GM23338 (cell line): ENCODE measurements at regions not wholly inside any gene's neighbourhood (a gene's known extent, or its start where the extent isn't known, plus 50 kb on each side); places are given as distances from the start of the nearest gene placed in this dataset.

Experiments
- ATAC-seq: fragments of 200-7000 bp; cut with Tn5 transposase; 3 replicates; pipeline ENCODE4 v1.9.1; 2020
- DNase-seq: peaks from one replicate; pipeline ENCODE4 v3.0.0-alpha.2; 2015; ENCODE audit warnings: low spot score
- H2AFZ ChIP-seq: fragments of 200-600 bp; sonication (generic); 2 replicates; pipeline ENCODE4 v1.8.0; 2016; ENCODE audit warnings: antibody characterized with exemption, mild to moderate bottlenecking, moderate library complexity
- H3F3A ChIP-seq: fragments of 200-600 bp; sonication (generic); replicated peaks from 2 replicates; pipeline ENCODE4 v1.8.0; 2017; ENCODE audit warnings: antibody characterized with exemption, mixed run types, low read depth
- H3K27ac ChIP-seq: fragments of 200-600 bp; sonication (generic); 2 replicates; pipeline ENCODE4 v1.6.1; 2016; ENCODE audit warnings: low read depth
- H3K27me3 ChIP-seq: fragments of 200-600 bp; sonication (generic); 2 replicates; pipeline ENCODE4 v1.8.0; 2016; ENCODE audit warnings: mild to moderate bottlenecking, mixed run types, moderate library complexity; ENCODE audit not compliant: insufficient read depth
- H3K36me3 ChIP-seq: fragments of 200-600 bp; sonication (generic); 2 replicates; pipeline ENCODE4 v1.8.0; 2016; ENCODE audit warnings: mild to moderate bottlenecking; ENCODE audit not compliant: insufficient read depth
- H3K4me1 ChIP-seq: fragments of 200-600 bp; sonication (generic); 2 replicates; pipeline ENCODE4 v1.8.0; 2016; ENCODE audit warnings: mild to moderate bottlenecking, moderate library complexity; ENCODE audit not compliant: insufficient read depth
- H3K4me2 ChIP-seq: fragments of 200-600 bp; sonication (generic); 2 replicates; pipeline ENCODE4 v1.7.1; 2017; ENCODE audit warnings: mixed run types
- H3K4me3 ChIP-seq: fragments of 200-600 bp; sonication (generic); 2 replicates; pipeline ENCODE4 v1.6.1; 2016; ENCODE audit warnings: mixed run types
- H3K79me2 ChIP-seq: fragments of 200-600 bp; sonication (generic); replicated peaks from 2 replicates; pipeline ENCODE4 v1.8.0; 2017; ENCODE audit warnings: mild to moderate bottlenecking; ENCODE audit not compliant: insufficient read depth
- H3K9me2 ChIP-seq: fragments of 200-600 bp; sonication (generic); 2 replicates; pipeline ENCODE4 v1.8.0; 2017; ENCODE audit not compliant: insufficient read depth
- H4K20me1 ChIP-seq: fragments of 200-600 bp; sonication (generic); replicated peaks from 2 replicates; pipeline ENCODE4 v1.8.0; 2017; ENCODE audit warnings: mild to moderate bottlenecking; ENCODE audit not compliant: insufficient read depth
- H3K27ac Mint-ChIP-seq: 2 replicates; pipeline ENCODE4 v1.8.0; 2020; ENCODE audit warnings: inconsistent platforms, mild to moderate bottlenecking, moderate library complexity, mixed read lengths
- H3K27me3 Mint-ChIP-seq: 3 replicates; pipeline ENCODE4 v1.8.0; 2022; ENCODE audit warnings: low read depth, mild to moderate bottlenecking, moderate library complexity, mixed read lengths, inconsistent platforms; ENCODE audit not compliant: insufficient read depth, poor library complexity
- H3K36me3 Mint-ChIP-seq: 3 replicates; pipeline ENCODE4 v1.8.0; 2021; ENCODE audit warnings: low read depth, mild to moderate bottlenecking, inconsistent platforms, moderate library complexity, mixed read lengths
- H3K4me1 Mint-ChIP-seq: 3 replicates; pipeline ENCODE4 v1.8.0; 2020; ENCODE audit warnings: mild to moderate bottlenecking, inconsistent platforms, mixed read lengths
- H3K4me3 Mint-ChIP-seq: 3 replicates; pipeline ENCODE4 v1.8.0; 2021; ENCODE audit warnings: moderate library complexity, mild to moderate bottlenecking, inconsistent platforms, mixed read lengths
- H3K9me3 Mint-ChIP-seq: 3 replicates; pipeline ENCODE4 v1.8.0; 2020; ENCODE audit warnings: moderate library complexity, mild to moderate bottlenecking, inconsistent platforms, mixed read lengths
- CREB1 ChIP-seq: fragments of 250-450 bp; sonication (Bioruptor Pico); IDR thresholded peaks from 2 replicates; pipeline ENCODE4 v1.5.0; 2020; ENCODE audit warnings: low read depth, mild to moderate bottlenecking, moderate library complexity
- CTCF ChIP-seq, 2 experiments: fragments of 200-600 bp in 1 of 2; sonication (generic) in 1 of 2; conservative IDR thresholded peaks; 2 replicates each; pipeline versions ENCODE4 v1.5.1 to v1.6.1; 2016 to 2017; ENCODE audit warnings: antibody characterized with exemption in 2 of 2, low read depth in 2 of 2, mild to moderate bottlenecking in 2 of 2, moderate library complexity in 1 of 2
- ETS1 ChIP-seq: IDR thresholded peaks from 2 replicates; pipeline ENCODE4 v1.6.1; 2016; ENCODE audit warnings: antibody characterized with exemption
- EZH2 ChIP-seq: fragments of 200-600 bp; sonication (generic); IDR thresholded peaks from one replicate; pipeline ENCODE4 v1.8.0; 2017; ENCODE audit warnings: antibody characterized with exemption, mild to moderate bottlenecking, low read depth; ENCODE audit not compliant: unreplicated experiment
- EZH2phosphoT487 ChIP-seq: fragments of 200-600 bp; sonication (generic); IDR thresholded peaks from one replicate; pipeline ENCODE4 v1.8.1; 2018; ENCODE audit warnings: antibody characterized with exemption; ENCODE audit not compliant: unreplicated experiment
- JUNB ChIP-seq: IDR thresholded peaks from one replicate; pipeline ENCODE4 v1.6.1; 2016; ENCODE audit warnings: antibody characterized with exemption; ENCODE audit not compliant: unreplicated experiment
- NANOG ChIP-seq: IDR thresholded peaks from 2 replicates; pipeline ENCODE4 v1.6.1; 2016; ENCODE audit warnings: antibody characterized with exemption, borderline replicate concordance
- POLR2AphosphoS5 ChIP-seq: IDR thresholded peaks from 2 replicates; pipeline ENCODE4 v1.6.1; 2016; ENCODE audit warnings: antibody characterized with exemption, low read depth
- REST ChIP-seq: IDR thresholded peaks from one replicate; pipeline ENCODE4 v1.6.1; 2018; ENCODE audit warnings: antibody characterized with exemption; ENCODE audit not compliant: unreplicated experiment
- STAT1 ChIP-seq: IDR thresholded peaks from one replicate; pipeline ENCODE4 v1.6.1; 2016; ENCODE audit warnings: antibody characterized with exemption; ENCODE audit not compliant: unreplicated experiment
- ZNF114 ChIP-seq: fragments of 250-450 bp; sonication (Bioruptor Pico); IDR thresholded peaks from 2 replicates; pipeline ENCODE4 v1.5.0; 2020; ENCODE audit warnings: mild to moderate bottlenecking, moderate library complexity
- ZNF331 ChIP-seq: fragments of 250-450 bp; sonication (Bioruptor Pico); IDR thresholded peaks from 2 replicates; pipeline ENCODE4 v1.5.0; 2020; ENCODE audit warnings: low read depth, mild to moderate bottlenecking, moderate library complexity

GRCh38 chr13:26978081-26978860 is 193.3 kb downstream of the USP12 start (continued):
- TF ChIP-seq EZH2phosphoT487 (no peak), POLR2AphosphoS5 (no peak)

GRCh38 chr13:26977541-26977940 is 194.1 kb downstream of the USP12 start:
- no peaks in the 10 kb centered on the region for H3K27me3 ChIP-seq
- no peaks in the 10 kb centered on the region; the same call in 2 of the 3 replicates for H3K36me3 Mint-ChIP-seq
- H3K4me2 ChIP-seq = no peak overlapping the region
- H3K27ac ChIP-seq = no peak overlapping the region
- no peak for DNase-seq
- no peaks in the 10 kb centered on the region; the same call in 1 of the 2 replicates for H3F3A ChIP-seq
- peaks cover 2% of the 10 kb centered on the region; the same call in 1 of the 3 replicates for H3K9me3 Mint-ChIP-seq
- no peaks in the 10 kb centered on the region for H3K9me2 ChIP-seq
- H3K36me3 ChIP-seq = no peaks in the 10 kb centered on the region
- H3K4me3 ChIP-seq = no peak overlapping the region
- H3K4me1 ChIP-seq = 0 out of 2 replicates have a peak, but pooled peaks cover 5% of the 10 kb centered on the region
- peaks cover 17% of the 10 kb centered on the region for H3K27me3 Mint-ChIP-seq
- H3K4me3 Mint-ChIP-seq = no peak overlapping the region
- no peaks in the 10 kb centered on the region for H4K20me1 ChIP-seq
- H3K27ac Mint-ChIP-seq = no peak overlapping the region
- peak overlapping the region; percentile 69; the same call in 1 of the 2 replicates for H2AFZ ChIP-seq
- peaks cover 13% of the 10 kb centered on the region for H3K4me1 Mint-ChIP-seq
- no peaks in the 10 kb centered on the region for H3K79me2 ChIP-seq
- ATAC-seq = no peak
- TF ChIP-seq POLR2AphosphoS5 = no peak
- TF ChIP-seq ETS1 = no peak
- TF ChIP-seq CREB1 (CRISPR knock-in tag) = no peak
- no peak for TF ChIP-seq NANOG
- TF ChIP-seq ZNF331 = no peak
- TF ChIP-seq ZNF114 = no peak
- no peak for TF ChIP-seq EZH2phosphoT487
- no peak for TF ChIP-seq EZH2
- no peak for TF ChIP-seq STAT1
- TF ChIP-seq CTCF (conservative IDR thresholded peaks at IDR 0.05; ENCODE audit: low read depth in 2 of 2) = no peak
- TF ChIP-seq REST = no peak
- TF ChIP-seq JUNB = no peak
